LHCN-M2 (cell line): ENCODE measurements at regions not wholly inside any gene's neighbourhood (a gene's known extent, or its start where the extent isn't known, plus 50 kb on each side); places are given as distances from the start of the nearest gene placed in this dataset.
"Not testable (repeated sequence)": the region's sequence is repeated elsewhere in the genome, so short reads cannot be mapped to it uniquely, and the experiment has no call there.

Source experiments
- DNase-seq: peaks from one replicate; pipeline ENCODE4 v3.0.0-alpha.2; 2012; ENCODE audit warnings: low read depth

DNA sequence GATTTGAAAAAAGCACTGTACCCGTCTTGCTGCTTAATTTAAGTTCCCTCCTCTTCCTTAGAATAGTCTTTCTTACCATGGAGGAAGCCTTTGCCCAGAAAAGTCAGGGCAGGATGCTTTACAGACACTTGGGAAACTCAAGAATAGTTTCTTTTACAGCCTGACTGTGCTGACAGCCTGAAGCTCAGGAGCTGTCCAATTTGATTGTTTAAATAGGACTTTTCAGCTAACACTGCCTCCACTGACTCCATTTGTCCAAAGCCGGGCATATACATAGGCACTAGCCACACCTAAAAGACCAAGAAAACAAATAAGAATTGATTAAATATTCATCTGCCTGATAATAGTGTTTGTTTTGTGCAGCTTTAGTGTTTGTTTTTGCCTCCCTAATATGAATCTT, 110.9 kb upstream of the L3MBTL4 start:
- no peak for DNase-seq

- DNase-seq: no peak
These were observed 122.8 kb upstream of the L3MBTL4 start for GRCh38 chr18:6537475-6537874.

DNA sequence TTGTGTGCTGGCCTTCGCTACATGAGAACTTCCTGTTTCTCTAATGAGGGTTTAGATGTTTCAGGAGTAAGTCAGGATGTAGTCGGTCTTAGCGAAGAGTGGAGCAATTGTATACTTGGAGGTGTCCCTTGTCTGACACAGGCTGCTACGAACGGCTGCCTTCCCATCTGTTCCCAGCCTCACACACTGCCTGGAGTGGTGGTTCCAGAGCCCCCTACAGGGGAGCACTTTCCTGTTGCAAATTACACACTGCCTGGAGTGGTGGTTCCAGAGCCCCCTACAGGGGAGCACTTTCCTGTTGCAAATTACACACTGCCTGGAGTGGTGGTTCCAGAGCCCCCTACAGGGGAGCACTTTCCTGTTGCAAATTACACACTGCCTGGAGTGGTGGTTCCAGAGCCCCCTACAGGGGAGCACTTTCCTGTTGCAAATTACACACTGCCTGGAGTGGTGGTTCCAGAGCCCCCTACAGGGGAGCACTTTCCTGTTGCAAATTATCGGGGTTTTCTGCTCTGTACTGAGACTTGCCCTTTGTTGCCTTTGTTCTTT, 126.5 kb upstream of the L3MBTL4 start:
- DNase-seq: not testable (repeated sequence)

GRCh38 chr18:6542296-6542695, 127.6 kb upstream of the L3MBTL4 start:
- DNase-seq: no peak

GRCh38 chr18:6543330-6543908, 128.7 kb upstream of the L3MBTL4 start:
- DNase-seq: peak; percentile 34

GRCh38 chr18:6546229-6546628, 131.5 kb upstream of the L3MBTL4 start:
- no peak for DNase-seq

DNA sequence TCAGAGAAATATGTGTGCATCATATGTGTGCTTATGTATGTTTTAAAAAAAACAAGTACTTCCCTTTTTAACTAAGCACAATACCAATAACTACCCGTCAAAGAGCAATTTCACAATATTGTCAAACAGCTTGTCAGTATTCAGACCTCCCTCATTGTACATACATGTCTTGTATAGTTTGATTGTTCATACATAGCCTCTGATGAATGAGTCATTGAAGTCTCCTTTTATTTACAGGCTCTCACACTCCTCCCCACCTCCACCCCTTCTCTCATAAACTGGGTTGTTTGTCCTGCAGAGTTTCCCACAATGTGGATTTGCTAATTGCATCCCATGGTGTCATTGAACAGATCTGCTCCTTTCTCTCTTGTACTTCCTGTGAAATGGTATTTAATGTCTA, 132.8 kb upstream of the L3MBTL4 start:
- DNase-seq: no peak

DNA sequence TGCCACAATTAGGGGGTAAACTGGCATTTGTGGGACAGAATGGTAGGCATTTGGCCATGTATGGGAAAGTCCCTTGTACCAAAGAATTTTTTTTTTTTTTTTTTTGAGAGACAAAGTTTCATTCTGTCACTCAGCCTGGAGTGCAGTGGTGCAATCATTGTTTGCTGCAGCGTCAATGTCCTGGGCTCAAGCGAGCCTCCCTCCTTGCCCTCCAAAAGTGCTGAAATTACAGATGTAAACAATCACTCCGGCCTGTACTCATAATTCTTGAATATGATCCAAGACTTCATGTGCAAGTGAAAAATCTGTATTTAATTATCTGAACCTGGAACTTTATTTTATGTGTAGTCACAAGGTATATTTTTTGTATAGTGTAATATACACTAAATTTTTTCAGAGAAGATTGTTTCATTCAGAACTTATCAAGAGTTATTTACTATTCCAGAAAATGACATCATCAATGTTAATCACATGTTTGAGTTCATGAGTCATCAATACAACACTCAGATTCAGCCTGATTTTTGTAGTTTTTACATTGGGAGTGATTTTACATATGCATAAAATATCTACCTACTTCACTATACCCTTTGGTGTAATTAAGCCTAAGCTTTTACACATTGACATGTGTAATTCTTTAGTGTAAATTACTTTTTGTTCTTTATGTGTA, 138.7 kb upstream of the L3MBTL4 start:
- no peak for DNase-seq

DNA sequence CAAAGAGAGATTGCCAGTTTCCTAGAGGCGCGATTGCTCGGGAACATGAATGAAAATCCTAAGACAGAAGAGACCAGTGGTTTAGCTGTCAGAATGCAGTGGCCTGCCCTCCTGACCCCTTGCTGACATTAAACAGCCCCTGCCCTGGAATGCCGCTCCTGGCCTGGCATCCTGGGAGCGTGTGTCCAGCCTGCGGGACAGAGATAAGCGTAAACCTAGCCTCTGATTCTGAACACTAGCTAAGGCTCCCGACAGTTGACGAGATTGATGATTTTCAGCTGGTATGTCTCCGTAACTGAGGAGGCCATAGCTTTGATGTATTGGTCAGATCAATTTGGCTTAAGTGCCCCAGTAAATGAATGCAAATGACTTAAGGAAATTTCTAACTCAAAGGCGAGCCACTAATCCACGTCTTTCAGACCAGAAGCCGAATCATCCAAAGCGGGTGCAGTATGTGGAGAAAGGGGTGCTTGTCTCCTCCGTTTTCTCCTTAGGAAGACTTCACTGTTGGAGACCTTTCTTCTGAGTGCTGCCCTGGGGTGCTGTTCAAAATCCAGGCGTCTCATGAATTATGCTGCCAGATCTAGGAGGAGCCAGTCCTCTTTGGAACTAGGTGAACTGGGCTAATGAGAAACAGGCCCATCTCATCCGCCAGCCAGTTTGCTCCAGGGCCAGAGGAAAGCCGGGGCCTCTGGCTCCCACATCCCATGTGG, 142.5 kb upstream of the L3MBTL4 start:
- no peak for DNase-seq

GRCh38 chr18:6557770-6558248, 143.1 kb upstream of the L3MBTL4 start:
- no peak for DNase-seq

GRCh38 chr18:6558446-6559156, 143.9 kb upstream of the L3MBTL4 start:
- DNase-seq: no peak

DNA sequence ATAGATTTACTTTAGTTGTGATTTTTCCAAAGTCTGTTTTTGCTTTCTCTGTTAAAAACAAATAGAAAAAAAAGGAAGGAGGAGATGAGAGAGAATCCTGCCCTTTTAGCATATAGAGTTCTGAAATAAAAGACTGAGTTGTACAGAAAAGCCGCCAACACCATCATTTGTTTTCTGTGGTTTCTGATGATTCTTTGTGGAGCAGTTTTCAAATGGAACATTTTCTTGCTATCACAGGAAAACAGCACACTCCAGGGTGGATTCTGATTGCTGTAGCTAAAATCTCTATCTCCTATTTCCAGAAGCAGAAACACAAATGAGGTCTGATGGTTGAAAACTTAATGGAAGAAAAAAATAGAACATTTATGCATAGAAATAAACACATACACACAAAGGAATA, 144.6 kb upstream of the L3MBTL4 start:
- no peak for DNase-seq

- no peak for DNase-seq
These were observed 146.3 kb upstream of the L3MBTL4 start for GRCh38 chr18:6561016-6561415.

- DNase-seq: no peak
These were observed 146.7 kb upstream of the L3MBTL4 start for GRCh38 chr18:6561420-6561861.

DNA sequence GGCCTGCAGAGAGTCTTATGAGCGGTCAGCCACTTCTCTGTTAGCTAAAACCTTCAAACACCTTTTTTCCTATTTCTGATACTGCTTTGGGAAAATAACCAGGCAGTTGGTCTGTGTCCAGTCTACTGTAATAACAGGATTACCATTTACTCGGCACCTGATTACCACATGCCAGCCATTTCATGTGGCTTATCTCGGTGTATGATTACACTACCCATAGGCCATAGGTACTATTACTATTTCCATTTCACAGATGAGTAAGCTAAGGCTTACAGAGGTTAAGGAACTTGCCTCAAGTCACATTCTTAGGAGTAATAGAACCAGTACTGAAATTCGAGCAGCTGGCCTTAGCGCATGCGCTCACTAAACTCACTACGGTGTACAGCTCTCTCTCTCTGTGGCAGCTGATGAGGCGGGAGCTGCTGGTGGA, 147.2 kb upstream of the L3MBTL4 start:
- DNase-seq: no peak

GRCh38 chr18:6563896-6564295, 149.2 kb upstream of the L3MBTL4 start:
- DNase-seq: no peak

- DNase-seq: no peak
These were observed 150.5 kb upstream of the L3MBTL4 start for GRCh38 chr18:6564950-6565814.

- no peak for DNase-seq
These were observed 151.0 kb upstream of the L3MBTL4 start for GRCh38 chr18:6565815-6566081.

DNA sequence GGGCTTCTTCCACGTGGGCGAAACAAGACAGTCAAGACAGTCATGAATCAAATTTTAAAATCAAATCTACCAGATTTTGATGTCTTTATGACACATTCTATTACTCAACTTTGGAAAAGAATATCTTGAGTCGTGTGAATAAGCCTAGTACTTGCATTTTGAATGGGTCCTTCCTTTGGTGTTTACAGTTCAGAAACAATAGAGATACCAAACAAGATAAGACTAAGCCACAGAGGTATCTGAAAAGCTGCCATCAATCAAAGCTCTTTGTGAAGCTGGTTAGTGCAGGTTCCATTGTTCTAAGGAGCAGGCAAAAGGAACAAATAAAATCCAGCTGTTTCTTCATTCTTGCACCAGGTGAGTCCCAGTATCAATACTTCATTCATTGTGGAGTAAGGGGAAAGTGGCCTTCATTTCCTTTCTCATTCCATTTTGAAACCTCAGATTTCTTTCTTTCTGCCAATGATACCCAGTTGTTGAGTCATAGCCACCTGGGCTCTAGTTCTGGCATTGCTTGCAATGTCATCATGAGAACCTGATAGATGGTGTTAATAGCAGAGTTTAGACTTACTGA, 151.7 kb upstream of the L3MBTL4 start:
- DNase-seq: no peak

- no peak for DNase-seq
These were observed 155.1 kb upstream of the L3MBTL4 start for GRCh38 chr18:6569813-6570212.
